Heart left ventricle (tissue), 16 donors: ENCODE measurements at regions not wholly inside any gene's neighbourhood (a gene's known extent, or its start where the extent isn't known, plus 50 kb on each side); places are given as distances from the start of the nearest gene placed in this dataset.

Experiments used
- ATAC-seq, 4 donors: fragments of 200-7000 bp; cut with Tn5 transposase; one replicate each; pipeline ENCODE4 v1.9.1; 2020 to 2022; ENCODE audit warnings: moderate library complexity in 4 of 4, mild to moderate bottlenecking in 3 of 4, moderate number of reproducible peaks in 1 of 4
- DNase-seq, 5 donors: peaks; one replicate each; pipeline ENCODE4 v3.0.0-alpha.2; 2020
- H3K27ac ChIP-seq, 12 donors: fragments of 200-600 bp; sonication (generic) in 4 of 12; one replicate each; pipeline versions ENCODE4 v1.5.0 to v1.8.0; 2016 to 2022; ENCODE audit warnings: mild to moderate bottlenecking in 2 of 12
- H3K27me3 ChIP-seq, 9 donors: fragments of 200-600 bp; sonication (generic) in 2 of 9; one replicate each; pipeline versions ENCODE4 v1.5.1 to v1.8.0; 2016 to 2022; ENCODE audit warnings: mild to moderate bottlenecking in 3 of 9
- H3K36me3 ChIP-seq, 9 donors: fragments of 200-600 bp; sonication (generic) in 2 of 9; one replicate each; pipeline versions ENCODE4 v1.5.0 to v1.8.0; 2018 to 2022; ENCODE audit warnings: mild to moderate bottlenecking in 2 of 9
- H3K4me1 ChIP-seq, 12 donors: fragments of 200-600 bp; sonication (generic) in 4 of 12; one replicate each; pipeline versions ENCODE4 v1.5.0 to v1.8.0; 2016 to 2022; ENCODE audit warnings: mild to moderate bottlenecking in 3 of 12
- H3K4me3 ChIP-seq, 12 donors: fragments of 200-600 bp; sonication (generic) in 4 of 12; one replicate each; pipeline versions ENCODE4 v1.5.0 to v1.8.0; 2017 to 2022; ENCODE audit warnings: mild to moderate bottlenecking in 9 of 12, moderate library complexity in 4 of 12
- H3K9me3 ChIP-seq, 12 donors: fragments of 200-600 bp; sonication (generic) in 4 of 12; one replicate each; pipeline versions ENCODE4 v1.5.0 to v1.8.0; 2016 to 2022; ENCODE audit warnings: mild to moderate bottlenecking in 1 of 12
- CTCF ChIP-seq, 12 donors: fragments of 200-600 bp; sonication (generic) in 4 of 12; IDR thresholded peaks; one replicate each; pipeline versions ENCODE4 v1.5.0 to v1.8.0; 2018 to 2022; ENCODE audit warnings: antibody characterized with exemption in 12 of 12, mild to moderate bottlenecking in 5 of 12
- POLR2A ChIP-seq, 2 donors: fragments of 450-650 bp; IDR thresholded peaks; one replicate each; pipeline ENCODE4 v1.6.1; 2017; ENCODE audit warnings: antibody characterized with exemption in 2 of 2, mild to moderate bottlenecking in 2 of 2, moderate library complexity in 2 of 2
- WGBS, 4 donors: extraction: QIAGEN DNeasy Blood & Tissue Kit in 2 of 4; methylation state at CpG; one replicate each; pipeline versions ENCODE4 v1.1.5 to v1.1.7; 2013 to 2018; 5-methylcytosine and 5-hydroxymethylcytosine counted together
- intact Hi-C, 10 donors: fragments of 100-400 bp; cut with DNase I; formaldehyde crosslinking; loops; one replicate each; pipeline versions ENCODE4 v1.11.1 to v1.14.2; 2022
- donor health status: ischemic (EF 13 %, LVEDD 7.1; RV severe dilation, severe dysfunction).
- donor health status: healthy with polysubstance abuse.
- donor health status: DM: no; HTN: yes; CAD: no.
- donor health status: DM: no; HTN: no; CAD: no.
- donor health status: ischemic (EF 25% LVEDD 6.9; RV normal size, moderate dysfunction).
- donor health status: ischemic (EF 25% LVEDD 5.7; RV mildly dilated, moderate dysfunction).
- donor health status: healthy.
- donor health status: DM: yes; HTN: yes; CAD: no.
- donor health status: ischemic (EF 35%, LVEDD 5.7; RV mildly dilated, moderate dysfunction).
- donor health status: nonischemic (EF 11% LVEDD 7.7; RV severe dilation, severe dysfunction).
- donor health status: DM: yes; HTN: yes; CAD: no.
- donor health status: PGD.
- donor health status: ischemic (EF 29% LVEDD 5.4; RV normal size, mild dysfunction).
- donor health status: nonischemic (EF 23%, LVEDD 6.1; RV moderate dilation, normal function).

GRCh38 chr2:164023896-164024295 is 288.1 kb upstream of the FIGN start:
- Histone ChIP-seq H3K4me3 (no peak overlapping the region), H3K27ac (peak overlapping the region in 2 of 12 donors; percentile 1 to 31), H3K36me3 (no peaks in the 10 kb centered on the region), H3K9me3 (no peaks in the 10 kb centered on the region), H3K4me1 (peaks cover 0 to 3% (median 0%) of the 10 kb centered on the region in 12 donors), H3K27me3 (no peaks in the 10 kb centered on the region)
- peak in 1 of 12 donors; percentile 26 for TF ChIP-seq CTCF (IDR thresholded peaks at IDR 0.05)
- TF ChIP-seq POLR2A (IDR thresholded peaks at IDR 0.05): no peak
- intact Hi-C loops: no loop called here
- ATAC-seq (peak; percentile 75 to 88 (median 80)), DNase-seq (peak; percentile 14 to 69 (median 53))
- WGBS, 4 donors: 34 to 50% (median 35%) methylated on average over 2 of the region's 2 CpGs

GRCh38 chr2:164015328-164016123 is 279.7 kb upstream of the FIGN start:
- Histone ChIP-seq H3K27ac (peak overlapping the region in 2 of 12 donors; percentile 18 to 51), H3K9me3 (no peaks in the 10 kb centered on the region), H3K27me3 (no peaks in the 10 kb centered on the region), H3K36me3 (no peaks in the 10 kb centered on the region), H3K4me1 (peaks cover 0 to 3% (median 0%) of the 10 kb centered on the region in 12 donors), H3K4me3 (peak overlapping the region in 2 of 12 donors; percentile 7 to 13)
- DNase-seq: peak in 4 of 5 donors; percentile 25 to 42 (median 31)
- 78 to 83% (median 79%) methylated on average over 12 of the region's 12 CpGs for WGBS, 4 donors
- intact Hi-C loops: no loop called here
- ATAC-seq: peak; percentile 46 to 94 (median 78)
- TF ChIP-seq POLR2A (IDR thresholded peaks at IDR 0.05) (no peak), CTCF (IDR thresholded peaks at IDR 0.05) (no peak)

- peak overlapping the region in 6 of 12 donors; percentile 6 to 51 (median 25) for H3K27ac ChIP-seq
- DNase-seq (no peak), ATAC-seq (no peak)
- peaks cover 0 to 3% (median 0%) of the 10 kb centered on the region in 12 donors for H3K4me1 ChIP-seq
- peak overlapping the region in 3 of 12 donors; percentile 4 to 13 (median 7) for H3K4me3 ChIP-seq
- WGBS, 4 donors: 81 to 91% (median 90%) methylated on average over 1 of the region's 1 CpG
- H3K27me3 ChIP-seq: no peaks in the 10 kb centered on the region
- intact Hi-C loops: no loop called here
- no peaks in the 10 kb centered on the region for H3K36me3 ChIP-seq
- no peaks in the 10 kb centered on the region for H3K9me3 ChIP-seq
- TF ChIP-seq CTCF (IDR thresholded peaks at IDR 0.05) (no peak), POLR2A (IDR thresholded peaks at IDR 0.05) (no peak)
Measured at GRCh38 chr2:164014791-164015190, 279.0 kb upstream of the FIGN start.

GRCh38 chr2:164014068-164014731 is 278.4 kb upstream of the FIGN start:
- Histone ChIP-seq H3K4me3 (peak overlapping the region in 4 of 12 donors; percentile 4 to 12 (median 6)), H3K9me3 (no peaks in the 10 kb centered on the region), H3K27me3 (no peaks in the 10 kb centered on the region), H3K27ac (peak overlapping the region in 6 of 12 donors; percentile 6 to 51 (median 25)), H3K36me3 (no peaks in the 10 kb centered on the region), H3K4me1 (peaks cover 0 to 3% (median 0%) of the 10 kb centered on the region in 12 donors)
- DNase-seq: peak in 3 of 5 donors; percentile 26 to 34 (median 26)
- 75 to 81% (median 78%) methylated on average over 11 of the region's 11 CpGs for WGBS, 4 donors
- intact Hi-C loops: no loop called here
- TF ChIP-seq POLR2A (IDR thresholded peaks at IDR 0.05) (no peak), CTCF (IDR thresholded peaks at IDR 0.05) (no peak)
- ATAC-seq: peak; percentile 73 to 86 (median 80)
